K562 (cell line): ENCODE measurements at regions not wholly inside any gene's neighbourhood (a gene's known extent, or its start where the extent isn't known, plus 50 kb on each side); places are given as distances from the start of the nearest gene placed in this dataset.

Experiments used
- ATAC-seq: fragments of 200-7000 bp; cut with Tn5 transposase; 3 replicates; pipeline ENCODE4 v1.9.1; 2020; ENCODE audit warnings: moderate library complexity
- BruUV-seq: library from RNA; stranded (reverse); fragments of 400-500 nt; replicated peaks from 2 replicates; lab custom pipeline; 2021; lab: Mats Ljungman, UMichigan
- CTCF ChIA-PET: fragments of 300-600 bp; formaldehyde crosslinking; extraction: SDS; loops from one replicate; lab custom pipeline; 2021; ENCODE audit warnings: low intra/inter-chr PET ratio; lab: Yijun Ruan, JAX
- POLR2A ChIA-PET: fragments of 300-600, 350-650 bp; sonication (Branson Sonifier 250); formaldehyde crosslinking; extraction: SDS; loops from one replicate; lab custom pipeline; 2021; ENCODE audit warnings: antibody characterized with exemption, inconsistent platforms; lab: Yijun Ruan, JAX
- DNase-seq, 4 experiments: peaks; one replicate each; pipeline versions ENCODE4 v3.0.0 to v3.0.0-alpha.2; 2011 to 2018; ENCODE audit warnings: low spot score in 3 of 4, mixed read lengths in 3 of 4; ENCODE audit errors: extremely low read depth in 1 of 4
- FAIRE-seq: peaks from 2 replicates; lab custom pipeline; 2011; peaks lifted over from hg19 to GRCh38; lab: Jason Lieb, UNC
- H2AFZ ChIP-seq: 2 replicates; pipeline ENCODE4 v1.6.0; 2011; ENCODE audit warnings: low read depth, low read length, control low read depth, inconsistent platforms
- H3K27ac ChIP-seq: fragments of 200-600 bp; 3 replicates; pipeline ENCODE4 v1.8.0; 2011; ENCODE audit warnings: low read depth, mild to moderate bottlenecking, control low read depth, inconsistent platforms, low read length, moderate library complexity, mixed read lengths; ENCODE audit errors: extremely low read depth
- H3K27me3 ChIP-seq, 2 experiments: fragments of 300-600 bp in 1 of 2; 2 replicates in 1 of 2; 3 replicates in 1 of 2; pipeline versions ENCODE4 v1.6.0 to v1.8.0; 2011; ENCODE audit warnings: inconsistent platforms in 2 of 2, low read length in 2 of 2, mild to moderate bottlenecking in 1 of 2, mixed read lengths in 1 of 2, moderate library complexity in 1 of 2; ENCODE audit not compliant: control insufficient read depth in 2 of 2, insufficient read depth in 2 of 2
- H3K36me3 ChIP-seq: fragments of 300-600 bp; 3 replicates; pipeline ENCODE4 v1.8.0; 2011; ENCODE audit warnings: mild to moderate bottlenecking, low read length, inconsistent platforms; ENCODE audit not compliant: control insufficient read depth, insufficient read depth
- H3K4me1 ChIP-seq, 2 experiments: fragments of 200-600 bp in 1 of 2; replicated peaks in 1 of 2; 2 replicates in 1 of 2; 3 replicates in 1 of 2; pipeline versions ENCODE4 v1.5.1 to v1.8.0; 2011; ENCODE audit warnings: inconsistent platforms in 2 of 2, low read length in 2 of 2, mild to moderate bottlenecking in 1 of 2, mixed read lengths in 1 of 2, moderate library complexity in 1 of 2; ENCODE audit not compliant: control insufficient read depth in 2 of 2, insufficient read depth in 2 of 2
- H3K4me2 ChIP-seq: 2 replicates; pipeline ENCODE4 v1.6.1; 2011; ENCODE audit warnings: low read length, control low read depth, inconsistent platforms, mixed read lengths; ENCODE audit not compliant: insufficient read depth
- H3K4me3 ChIP-seq: fragments of 200-600 bp; sonication (generic), shearing (Covaris generic); 2 replicates; pipeline ENCODE4 v1.5.1; 2016; ENCODE audit warnings: control low read depth, inconsistent platforms
- H3K79me2 ChIP-seq: fragments of 200-600 bp; 3 replicates; pipeline ENCODE4 v1.8.0; 2011; ENCODE audit warnings: low read length, inconsistent platforms; ENCODE audit not compliant: control insufficient read depth, insufficient read depth
- H3K9ac ChIP-seq, 2 experiments: 2 replicates each; pipeline versions ENCODE4 v1.6.0 to v1.6.1; 2011; ENCODE audit warnings: low read depth in 2 of 2, low read length in 2 of 2, control low read depth in 1 of 2, inconsistent platforms in 1 of 2, mild to moderate bottlenecking in 1 of 2, mixed read lengths in 1 of 2; ENCODE audit not compliant: insufficient read depth in 1 of 2
- H3K9me1 ChIP-seq: one replicate; pipeline ENCODE4 v1.6.0; 2011; ENCODE audit warnings: inconsistent platforms, mild to moderate bottlenecking, low read length, moderate library complexity; ENCODE audit not compliant: control insufficient read depth, insufficient read depth
- H3K9me3 ChIP-seq: replicated peaks from 2 replicates; pipeline ENCODE4 v1.5.1; 2011; ENCODE audit warnings: low read depth, low read length, inconsistent platforms; ENCODE audit not compliant: control insufficient read depth, insufficient read depth
- H4K20me1 ChIP-seq: replicated peaks from 2 replicates; pipeline ENCODE4 v1.6.1; 2011; ENCODE audit warnings: low read length, inconsistent platforms, mixed read lengths; ENCODE audit not compliant: control insufficient read depth, insufficient read depth
- BRD9 ChIP-seq: fragments of 450-650 bp; IDR thresholded peaks from 2 replicates; pipeline ENCODE4 v1.6.1; 2018; ENCODE audit warnings: low read depth; ENCODE audit not compliant: partially characterized antibody
- BRF2 ChIP-seq: IDR thresholded peaks from 3 replicates; pipeline ENCODE4 v1.6.1; 2011; ENCODE audit warnings: borderline replicate concordance, mild to moderate bottlenecking; ENCODE audit not compliant: insufficient read length, insufficient read depth
- CBX3 ChIP-seq, 2 experiments: IDR thresholded peaks; 1 replicate in 1 of 2; 2 replicates in 1 of 2; pipeline ENCODE4 v1.6.1; 2012; ENCODE audit warnings: inconsistent platforms in 2 of 2, low read length in 2 of 2, borderline replicate concordance in 1 of 2, control low read depth in 1 of 2
- CREB3 ChIP-seq: fragments of 450-650 bp; conservative IDR thresholded peaks from 2 replicates; pipeline ENCODE4 v1.6.1; 2016; ENCODE audit warnings: missing genetic modification characterization, low read depth, mild to moderate bottlenecking, missing compliant biosample characterization, moderate library complexity
- ID3 ChIP-seq, 2 experiments: fragments of 250-450 bp in 1 of 2; fragments of 450-650 bp in 1 of 2; sonication (Bioruptor Pico) in 1 of 2; IDR thresholded peaks; 2 replicates each; pipeline versions ENCODE4 v1.6.1 to v1.8.0; 2016 to 2021; ENCODE audit warnings: mild to moderate bottlenecking in 2 of 2, moderate library complexity in 2 of 2, missing compliant biosample characterization in 1 of 2, missing genetic modification characterization in 1 of 2
- KAT7 ChIP-seq: sonication (generic); formaldehyde crosslinking; IDR thresholded peaks from 2 replicates; pipeline ENCODE4 v1.8.0; 2022; ENCODE audit warnings: missing genetic modification reagents, mild to moderate bottlenecking, borderline replicate concordance
- RBM25 ChIP-seq: fragments of 200-400 bp; formaldehyde crosslinking; IDR thresholded peaks from 2 replicates; pipeline ENCODE4 v1.6.1; 2018; ENCODE audit warnings: low read length, low read depth, moderate library complexity; ENCODE audit not compliant: severe bottlenecking
- SNIP1 ChIP-seq: fragments of 450-650 bp; IDR thresholded peaks from 2 replicates; pipeline ENCODE4 v1.7.1; 2017; ENCODE audit warnings: low read depth, mild to moderate bottlenecking
- TRIM28 ChIP-seq: fragments of 450-650 bp; IDR thresholded peaks from 2 replicates; pipeline ENCODE4 v1.6.1; 2017
- ZNF551 ChIP-seq: fragments of 250-450 bp; sonication (Bioruptor Pico); IDR thresholded peaks from 2 replicates; pipeline ENCODE4 v1.5.0; 2021; ENCODE audit warnings: mild to moderate bottlenecking, moderate library complexity
- ZNF586 ChIP-seq: fragments of 450-650 bp; formaldehyde crosslinking; conservative IDR thresholded peaks from 2 replicates; pipeline ENCODE4 v1.4.0; 2020; ENCODE audit warnings: mild to moderate bottlenecking, moderate library complexity
- ZNF609 ChIP-seq: sonication (generic); formaldehyde crosslinking; IDR thresholded peaks from 2 replicates; pipeline ENCODE4 v1.8.1; 2023; ENCODE audit warnings: missing genetic modification reagents, mild to moderate bottlenecking, borderline replicate concordance
- ZNF79 ChIP-seq: fragments of 250-450 bp; sonication (Bioruptor Pico); IDR thresholded peaks from 2 replicates; pipeline ENCODE4 v1.4.0; 2020; ENCODE audit warnings: low read depth, mild to moderate bottlenecking, moderate library complexity
- WGBS: fragments of 100-300 bp; shearing (Covaris generic); methylation state at CpG from one replicate; pipeline ENCODE4 v1.1.6; 2016; ENCODE audit warnings: low coverage, mixed read lengths; ENCODE audit not compliant: insufficient coverage; ENCODE audit errors: missing lambda C conversion rate; 5-methylcytosine and 5-hydroxymethylcytosine counted together
- in situ Hi-C: fragments of 300-500 bp; cut with MboI; formaldehyde crosslinking; loops from 4 replicates; pipeline ENCODE4 v1.15.0; 2018; ENCODE audit warnings: inconsistent platforms, mixed read lengths
- intact Hi-C: fragments of 100-400 bp; cut with micrococcal nuclease; formaldehyde crosslinking; loops from 2 replicates; pipeline ENCODE4 v1.14.2; 2022

GRCh38 chr9:119487118-119487827 is 118.0 kb upstream of the BRINP1 start:
- ChIA-PET POLR2A (no interaction called here), CTCF (no interaction called here)
- FAIRE-seq = no peak
- no peak for TF ChIP-seq ZNF609 (CRISPR knock-in tag)
- TF ChIP-seq ID3 (CRISPR knock-in tag; IDR thresholded peaks at IDR 0.05) = no peak
- no peak for TF ChIP-seq ID3 (tag; IDR thresholded peaks at IDR 0.05)
- no peak for TF ChIP-seq BRD9
- no peak for TF ChIP-seq SNIP1
- no peak for TF ChIP-seq ZNF79
- no peak for TF ChIP-seq RBM25
- no peak for TF ChIP-seq ZNF586 (CRISPR knock-in tag)
- no peak for TF ChIP-seq KAT7 (CRISPR knock-in tag)
- TF ChIP-seq ZNF551 (CRISPR knock-in tag) = no peak
- no peak for TF ChIP-seq TRIM28
- no peak for TF ChIP-seq CREB3
- no peak for TF ChIP-seq BRF2
- TF ChIP-seq CBX3 (IDR thresholded peaks at IDR 0.05; ENCODE audit: borderline replicate concordance in 1 of 2, low read length in 2 of 2) = no peak
- no peak for DNase-seq
- Histone ChIP-seq H3K9me1 (no peaks in the 10 kb centered on the region), H3K27me3 (no peaks in the 10 kb centered on the region), H3K27ac (no peak overlapping the region), H3K9ac (no peak overlapping the region), H2AFZ (no peak overlapping the region), H3K9me3 (no peaks in the 10 kb centered on the region), H3K4me3 (no peak overlapping the region), H3K79me2 (no peaks in the 10 kb centered on the region), H3K4me2 (no peak overlapping the region), H3K36me3 (no peaks in the 10 kb centered on the region), H4K20me1 (no peaks in the 10 kb centered on the region), H3K4me1 (no peaks in the 10 kb centered on the region)
- in situ Hi-C loops (no loop called here), intact Hi-C loops (no loop called here)
- ATAC-seq = no peak
- 3% methylated on average over 6 of the region's 6 CpGs for WGBS
- no TSS peak for BruUV-seq
